GM21390 (cell line): ENCODE measurements at regions not wholly inside any gene's neighbourhood (a gene's known extent, or its start where the extent isn't known, plus 50 kb on each side); places are given as distances from the start of the nearest gene placed in this dataset.

Experiments used
- ATAC-seq: cut with Tn5 transposase; IDR thresholded peaks from one replicate; pipeline ENCODE4 v1.9.1; 2021; ENCODE audit not compliant: unreplicated experiment

- ATAC-seq: no peak
These were observed 134.6 kb downstream of the INSIG2 start for GRCh38 chr2:118222672-118223421.

GRCh38 chr2:118222273-118222594 is 134.0 kb downstream of the INSIG2 start:
- no peak for ATAC-seq

- peak; percentile 48 for ATAC-seq
These were observed 133.4 kb downstream of the INSIG2 start for GRCh38 chr2:118221536-118222272.

- no peak for ATAC-seq
These were observed 131.3 kb downstream of the INSIG2 start for GRCh38 chr2:118219611-118220010.

GRCh38 chr2:118216224-118216623 is 128.0 kb downstream of the INSIG2 start:
- no peak for ATAC-seq

- ATAC-seq: no peak
These were observed 121.5 kb downstream of the INSIG2 start for GRCh38 chr2:118209727-118210126.

GRCh38 chr2:118207889-118208288 is 119.6 kb downstream of the INSIG2 start:
- ATAC-seq: no peak

GRCh38 chr2:118202707-118203303 is 114.5 kb downstream of the INSIG2 start:
- peak; percentile 91 for ATAC-seq

- ATAC-seq: no peak
These were observed 110.0 kb downstream of the INSIG2 start for GRCh38 chr2:118198268-118198667.

- ATAC-seq: peak; percentile 59
These were observed 108.9 kb downstream of the INSIG2 start for GRCh38 chr2:118197011-118197675.

- ATAC-seq: no peak
These were observed 102.2 kb downstream of the INSIG2 start for GRCh38 chr2:118190474-118190873.

- ATAC-seq: no peak
These were observed 98.6 kb downstream of the INSIG2 start for GRCh38 chr2:118186858-118187254.

GRCh38 chr2:118186110-118186857 is 98.0 kb downstream of the INSIG2 start:
- peak; percentile 86 for ATAC-seq

GRCh38 chr2:118185210-118186109 is 97.2 kb downstream of the INSIG2 start:
- peak; percentile 77 for ATAC-seq

- ATAC-seq: no peak
These were observed 95.1 kb downstream of the INSIG2 start for GRCh38 chr2:118183381-118183780.

- ATAC-seq: no peak
These were observed 91.2 kb downstream of the INSIG2 start for GRCh38 chr2:118179445-118179844.

GRCh38 chr2:118177884-118178283 is 89.6 kb downstream of the INSIG2 start:
- ATAC-seq: no peak

- ATAC-seq: no peak
These were observed 89.0 kb downstream of the INSIG2 start for GRCh38 chr2:118177318-118177717.

GRCh38 chr2:118176601-118177000 is 88.3 kb downstream of the INSIG2 start:
- no peak for ATAC-seq

- no peak for ATAC-seq
These were observed 83.3 kb downstream of the INSIG2 start for GRCh38 chr2:118171546-118171945.
